Erythroblast (primary cell): ENCODE measurements at regions not wholly inside any gene's neighbourhood (a gene's known extent, or its start where the extent isn't known, plus 50 kb on each side); places are given as distances from the start of the nearest gene placed in this dataset.

ENCODE experiments used
- GATA1 ChIP-seq: IDR thresholded peaks from 2 replicates; pipeline ENCODE4 v1.6.1; 2011; ENCODE audit warnings: low read depth, mild to moderate bottlenecking, control low read depth, low read length, moderate library complexity
- POLR2A ChIP-seq: IDR thresholded peaks from 2 replicates; pipeline ENCODE4 v1.6.1; 2011; ENCODE audit warnings: mild to moderate bottlenecking, low read length

DNA sequence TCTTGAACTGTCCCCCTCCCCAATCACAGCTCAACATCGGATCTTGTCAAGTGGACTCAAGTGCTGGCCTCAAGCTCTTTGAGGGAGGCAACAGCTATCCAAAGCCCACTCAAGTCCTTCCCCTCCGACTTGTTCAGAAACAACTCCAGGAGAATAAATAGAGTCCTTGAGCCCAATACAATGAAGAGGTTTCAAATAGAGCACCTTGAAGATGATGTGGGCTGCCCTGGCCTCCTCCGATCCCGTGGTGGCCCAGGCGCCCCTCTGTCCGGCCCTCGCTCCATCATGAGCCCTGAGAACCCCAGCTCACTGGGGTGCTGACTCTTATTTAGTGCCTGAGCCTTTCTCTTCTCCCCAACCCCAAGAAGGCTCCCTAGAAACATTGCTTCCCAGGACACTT is 164.3 kb upstream of the PMEPA1 start:
- TF ChIP-seq POLR2A (no peak), GATA1 (no peak)
